Spleen (tissue), 7 donors: ENCODE measurements at regions not wholly inside any gene's neighbourhood (a gene's known extent, or its start where the extent isn't known, plus 50 kb on each side); places are given as distances from the start of the nearest gene placed in this dataset.

ENCODE experiments used
- CTCF ChIP-seq, 11 experiments: fragments of 200-600 bp in 7 of 11; fragments of 450-650 bp in 4 of 11; sonication (generic) in 4 of 11; IDR thresholded peaks in 8 of 11; conservative IDR thresholded peaks in 3 of 11; 1 replicate in 7 of 11; 2 replicates in 4 of 11; pipeline versions ENCODE4 v1.4.0 to v1.8.0; 2016 to 2021; ENCODE audit warnings: antibody characterized with exemption in 11 of 11, inconsistent platforms in 4 of 11, mild to moderate bottlenecking in 1 of 11
- POLR2A ChIP-seq, 3 donors: fragments of 450-650 bp; IDR thresholded peaks; one replicate each; pipeline ENCODE4 v1.5.1; 2017; ENCODE audit warnings: antibody characterized with exemption in 3 of 3, mild to moderate bottlenecking in 1 of 3
- donor health status: DM: no; HTN: no; CAD: no; lungs with moderate emphysema.
- donor health status: DM: no; HTN: no; CAD: no.
- donor health status: DM: no; HTN: no; CAD: no.

- TF ChIP-seq CTCF (IDR thresholded peaks at IDR 0.05 in 8 of 11, conservative IDR thresholded peaks at IDR 0.05 in 3 of 11) (no peak), POLR2A (IDR thresholded peaks at IDR 0.05) (no peak)
Observed at GRCh38 chr10:50946991-50947781, 61.8 kb upstream of the A1CF start.
